Fibroblast of skin of abdomen (primary cell): ENCODE measurements at regions not wholly inside any gene's neighbourhood (a gene's known extent, or its start where the extent isn't known, plus 50 kb on each side); places are given as distances from the start of the nearest gene placed in this dataset.

ENCODE experiments used
- DNase-seq: peaks from one replicate; pipeline ENCODE4 v3.0.0-alpha.2; 2013

- DNase-seq: no peak
Observed at GRCh38 chr4:141922236-141922635, 285.9 kb downstream of the IL15 start.

GRCh38 chr4:141926406-141926805 lies 290.0 kb downstream of the IL15 start:
- DNase-seq: no peak

- DNase-seq: no peak
Observed at GRCh38 chr4:141932490-141932889, 296.1 kb downstream of the IL15 start.

- no peak for DNase-seq
Observed at GRCh38 chr4:141933978-141934377, 297.6 kb downstream of the IL15 start.

DNA sequence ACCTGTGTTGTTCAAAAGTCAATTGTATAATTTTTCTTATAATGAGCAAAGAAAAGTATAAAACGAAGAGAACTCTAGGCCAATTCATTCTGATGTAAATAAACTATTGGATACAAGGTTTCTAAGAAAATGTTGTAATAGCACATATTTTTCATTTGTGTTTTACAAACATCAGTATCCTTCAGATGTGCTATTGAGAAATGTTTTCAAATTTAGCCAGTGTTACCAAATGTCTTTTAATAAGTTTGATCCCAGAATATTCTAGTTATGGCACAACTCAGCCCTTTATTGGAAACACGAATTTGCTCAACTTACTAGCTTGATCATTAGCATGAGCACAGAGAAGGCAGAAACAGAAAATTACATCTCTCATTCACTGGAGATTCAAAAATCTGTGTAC lies 319.3 kb downstream of the IL15 start:
- DNase-seq: no peak

- no peak for DNase-seq
Observed at GRCh38 chr4:141957416-141957815, 321.0 kb downstream of the IL15 start.

DNA sequence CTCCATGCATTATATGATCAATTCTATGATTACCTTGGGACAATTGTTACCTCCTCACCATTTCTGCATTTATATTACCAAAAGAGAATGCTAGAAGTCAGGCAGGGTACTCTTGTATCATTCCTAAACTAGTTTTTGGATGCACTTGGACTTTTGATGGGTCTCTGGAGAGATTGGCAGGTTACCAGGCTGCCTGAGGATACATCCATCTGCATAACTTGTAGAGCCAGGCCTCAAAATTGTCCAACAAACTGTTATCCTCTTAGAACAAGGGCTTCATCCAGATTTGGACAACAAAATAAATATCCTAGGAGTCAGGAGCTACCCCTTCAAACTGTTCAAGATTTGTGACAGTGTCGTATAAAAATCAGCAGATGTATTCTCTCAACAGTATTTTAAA lies 326.1 kb downstream of the IL15 start:
- no peak for DNase-seq

DNA sequence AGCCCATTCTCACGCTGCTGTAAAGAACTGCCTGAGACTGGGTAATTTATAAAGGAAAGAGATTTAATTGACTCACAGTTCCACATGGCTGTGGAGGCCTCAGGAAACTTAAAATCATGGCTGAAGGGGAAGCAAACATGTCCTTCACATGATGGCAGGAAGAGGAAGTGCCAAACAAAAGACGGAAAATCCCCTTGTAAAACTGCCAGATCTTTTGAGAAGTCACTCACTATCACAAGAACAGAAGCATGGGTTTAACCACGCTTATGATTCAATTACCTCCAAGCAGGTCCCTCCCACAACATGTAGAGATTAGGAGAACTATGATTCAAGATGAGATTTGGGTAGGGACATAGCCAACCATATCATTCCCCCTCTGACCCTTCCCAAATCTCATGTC lies 335.5 kb downstream of the IL15 start:
- DNase-seq: no peak

- DNase-seq: no peak
Observed at GRCh38 chr4:141972950-141973349, 336.6 kb downstream of the IL15 start.
